ENCODE measurements at regions not wholly inside any gene's neighbourhood (a gene's known extent, or its start where the extent isn't known, plus 50 kb on each side); places are given as distances from the start of the nearest gene placed in this dataset.

DNA sequence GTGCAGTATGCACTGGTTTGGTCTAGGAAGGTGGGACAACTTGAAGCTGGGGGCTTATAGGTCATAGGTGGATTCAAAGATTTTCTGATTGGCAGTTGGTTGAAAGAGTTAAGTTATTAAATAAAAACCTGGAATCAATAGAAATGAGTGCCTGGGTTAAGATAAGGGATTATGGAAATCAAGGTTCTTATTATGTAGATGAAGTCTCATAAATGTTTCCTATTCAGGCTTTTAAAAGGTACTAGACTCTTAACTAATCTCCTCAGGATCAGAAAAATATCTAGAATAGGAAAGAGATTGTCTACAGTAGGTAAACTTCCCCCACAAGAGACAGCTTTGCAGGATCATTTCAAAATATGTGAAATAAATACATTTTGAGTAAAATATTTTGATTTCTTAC lies 163.3 kb upstream of the FBN2 start:
- TF ChIP-seq, protein P1, sequence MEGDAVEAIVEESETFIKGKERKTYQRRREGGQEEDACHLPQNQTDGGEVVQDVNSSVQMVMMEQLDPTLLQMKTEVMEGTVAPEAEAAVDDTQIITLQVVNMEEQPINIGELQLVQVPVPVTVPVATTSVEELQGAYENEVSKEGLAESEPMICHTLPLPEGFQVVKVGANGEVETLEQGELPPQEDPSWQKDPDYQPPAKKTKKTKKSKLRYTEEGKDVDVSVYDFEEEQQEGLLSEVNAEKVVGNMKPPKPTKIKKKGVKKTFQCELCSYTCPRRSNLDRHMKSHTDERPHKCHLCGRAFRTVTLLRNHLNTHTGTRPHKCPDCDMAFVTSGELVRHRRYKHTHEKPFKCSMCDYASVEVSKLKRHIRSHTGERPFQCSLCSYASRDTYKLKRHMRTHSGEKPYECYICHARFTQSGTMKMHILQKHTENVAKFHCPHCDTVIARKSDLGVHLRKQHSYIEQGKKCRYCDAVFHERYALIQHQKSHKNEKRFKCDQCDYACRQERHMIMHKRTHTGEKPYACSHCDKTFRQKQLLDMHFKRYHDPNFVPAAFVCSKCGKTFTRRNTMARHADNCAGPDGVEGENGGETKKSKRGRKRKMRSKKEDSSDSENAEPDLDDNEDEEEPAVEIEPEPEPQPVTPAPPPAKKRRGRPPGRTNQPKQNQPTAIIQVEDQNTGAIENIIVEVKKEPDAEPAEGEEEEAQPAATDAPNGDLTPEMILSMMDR (IDR thresholded peaks at IDR 0.05; ENCODE audit: extremely low read depth in 1 of 2, insufficient read depth in 1 of 2, low read depth in 1 of 2, low read length in 2 of 2), result no peak
- TF ChIP-seq JUN (IDR thresholded peaks at IDR 0.05; ENCODE audit: borderline replicate concordance, insufficient read depth, insufficient read length, low read depth) (no peak), POLR2AphosphoS5 (IDR thresholded peaks at IDR 0.05; ENCODE audit: insufficient read depth, low read depth, low read length) (no peak), GATA2 (IDR thresholded peaks at IDR 0.05; ENCODE audit: insufficient read depth, insufficient read length, low read depth, low read length) (no peak), POLR2A (IDR thresholded peaks at IDR 0.05; ENCODE audit: low read depth, low read length) (no peak), FOS (IDR thresholded peaks at IDR 0.05; ENCODE audit: borderline replicate concordance, insufficient read depth, low read length) (no peak), EZH2 (IDR thresholded peaks at IDR 0.05; ENCODE audit: borderline replicate concordance, low read depth, low read length, severe bottlenecking) (no peak), MYC (IDR thresholded peaks at IDR 0.05; ENCODE audit: low read depth, low read length) (no peak)
- TF ChIP-seq, protein P2, sequence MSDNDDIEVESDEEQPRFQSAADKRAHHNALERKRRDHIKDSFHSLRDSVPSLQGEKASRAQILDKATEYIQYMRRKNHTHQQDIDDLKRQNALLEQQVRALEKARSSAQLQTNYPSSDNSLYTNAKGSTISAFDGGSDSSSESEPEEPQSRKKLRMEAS (IDR thresholded peaks at IDR 0.05; ENCODE audit: insufficient read depth, insufficient read length), result no peak
- Histone ChIP-seq H3K9ac (replicated peaks; ENCODE audit: extremely low read depth, insufficient read depth, low read length) (no peak overlapping the region), H3K9me1 (replicated peaks; ENCODE audit: control insufficient read depth, extremely low read depth, insufficient read depth, low read length) (no peaks in the 10 kb centered on the region), H3K27me3 (ENCODE audit: control insufficient read depth in 2 of 2, insufficient read depth in 2 of 2, low read length in 2 of 2) (no peaks in the 10 kb centered on the region), H3K9me3 (replicated peaks; ENCODE audit: control insufficient read depth, insufficient read depth, low read length) (no peaks in the 10 kb centered on the region), H3K4me1 (ENCODE audit: control insufficient read depth, extremely low read depth, insufficient read depth, low read length) (no peaks in the 10 kb centered on the region), H3K79me2 (ENCODE audit: control insufficient read depth, insufficient read depth, low read length) (no peaks in the 10 kb centered on the region), H2AFZ (ENCODE audit: low read depth, low read length) (no peak overlapping the region), H3K4me3 (replicated peaks in 1 of 3; ENCODE audit: insufficient read depth in 1 of 3, low read depth in 1 of 3, low read length in 3 of 3) (no peak overlapping the region), H3K4me2 (ENCODE audit: insufficient read depth, low read length) (no peak overlapping the region), H4K20me1 (replicated peaks; ENCODE audit: control insufficient read depth, extremely low read depth, insufficient read depth, low read length) (no peaks in the 10 kb centered on the region), H3K36me3 (ENCODE audit: control insufficient read depth in 2 of 2, extremely low read depth in 1 of 2, insufficient read depth in 2 of 2, low read length in 2 of 2) (no peaks in the 10 kb centered on the region), H3K27ac (ENCODE audit: insufficient read depth, low read depth, low read length) (no peak overlapping the region)
- intact Hi-C loops (cut with micrococcal nuclease), result no loop called here
- no peak for FAIRE-seq
- no peak for DNase-seq (ENCODE audit: low read depth, low spot score)
- BruUV-seq (replicated peaks), result no TSS peak
- POLR2A ChIA-PET, result no interaction called here
- CTCF ChIA-PET, result interaction anchor here (1.9 kb wide), 1 partner anchor 19 kb away, joined by 6 read pairs; no protein-coding TSS in a partner anchor
- dilution Hi-C loops (cut with MboI; ENCODE audit: extremely low pct_ligation_motif_present, low sequenced_read_pairs), result no loop called here

Measured in endothelial cell of umbilical vein (primary cell).